IPS-18c (cell line): ENCODE measurements at regions not wholly inside any gene's neighbourhood (a gene's known extent, or its start where the extent isn't known, plus 50 kb on each side); places are given as distances from the start of the nearest gene placed in this dataset.
"Not testable (repeated sequence)": the region's sequence is repeated elsewhere in the genome, so short reads cannot be mapped to it uniquely, and the experiment has no call there.

ENCODE experiments used
- H3K4me3 ChIP-seq: 2 replicates; pipeline ENCODE4 v1.7.0; 2013; ENCODE audit warnings: low read depth, mild to moderate bottlenecking, low read length, moderate library complexity; ENCODE audit not compliant: insufficient read depth
- H3K9me3 ChIP-seq: one replicate; pipeline ENCODE4 v1.6.1; 2013; ENCODE audit warnings: mild to moderate bottlenecking, low read length, moderate library complexity; ENCODE audit not compliant: control insufficient read depth, insufficient read depth

GRCh38 chr6:97978855-97979271 lies 695.8 kb upstream of the MMS22L start:
- Histone ChIP-seq H3K4me3 (peak overlapping the region; percentile 6; the same call in 1 of the 2 replicates), H3K9me3 (no peaks in the 10 kb centered on the region)

GRCh38 chr6:97979285-97979684 lies 696.3 kb upstream of the MMS22L start:
- H3K4me3 ChIP-seq, result peak overlapping the region; percentile 6; the same call in 1 of the 2 replicates

GRCh38 chr6:97989451-97989850 lies 706.4 kb upstream of the MMS22L start:
- Histone ChIP-seq H3K4me3 (no peak overlapping the region), H3K9me3 (no peaks in the 10 kb centered on the region)

More at GRCh38 chr6:97979285-97979684, 696.3 kb upstream of the MMS22L start:
- H3K9me3 ChIP-seq, result not testable (repeated sequence)

GRCh38 chr6:97995158-97995557 lies 712.1 kb upstream of the MMS22L start:
- no peak overlapping the region for H3K4me3 ChIP-seq
- H3K9me3 ChIP-seq, result no peaks in the 10 kb centered on the region

- H3K4me3 ChIP-seq, result no peak overlapping the region
- no peaks in the 10 kb centered on the region for H3K9me3 ChIP-seq
Observed at GRCh38 chr6:98002678-98003077, 719.7 kb upstream of the MMS22L start.

GRCh38 chr6:98014442-98015201 lies 731.6 kb upstream of the MMS22L start:
- H3K4me3 ChIP-seq, result no peak overlapping the region

GRCh38 chr6:98016565-98016964 lies 733.5 kb upstream of the MMS22L start:
- H3K4me3 ChIP-seq, result no peak overlapping the region
- H3K9me3 ChIP-seq, result no peaks in the 10 kb centered on the region

More at GRCh38 chr6:98014442-98015201, 731.6 kb upstream of the MMS22L start:
- no peaks in the 10 kb centered on the region for H3K9me3 ChIP-seq

GRCh38 chr6:98020222-98020621 lies 737.2 kb upstream of the MMS22L start:
- Histone ChIP-seq H3K9me3 (no peaks in the 10 kb centered on the region), H3K4me3 (no peak overlapping the region)

GRCh38 chr6:98024359-98024758 lies 741.3 kb upstream of the MMS22L start:
- no peaks in the 10 kb centered on the region for H3K9me3 ChIP-seq
- H3K4me3 ChIP-seq, result no peak overlapping the region

GRCh38 chr6:98027898-98028297 lies 744.9 kb upstream of the MMS22L start:
- no peak overlapping the region for H3K4me3 ChIP-seq
- H3K9me3 ChIP-seq, result no peaks in the 10 kb centered on the region

GRCh38 chr6:98033617-98034016 lies 750.6 kb upstream of the MMS22L start:
- Histone ChIP-seq H3K4me3 (no peak overlapping the region), H3K9me3 (no peaks in the 10 kb centered on the region)

GRCh38 chr6:98036344-98036923 lies 753.4 kb upstream of the MMS22L start:
- no peaks in the 10 kb centered on the region for H3K9me3 ChIP-seq
- no peak overlapping the region for H3K4me3 ChIP-seq

- Histone ChIP-seq H3K4me3 (no peak overlapping the region), H3K9me3 (no peaks in the 10 kb centered on the region)
Observed at GRCh38 chr6:98037571-98037970, 754.6 kb upstream of the MMS22L start.

- H3K4me3 ChIP-seq, result no peak overlapping the region
- no peaks in the 10 kb centered on the region for H3K9me3 ChIP-seq
Observed at GRCh38 chr6:98039443-98039842, 756.4 kb upstream of the MMS22L start.

GRCh38 chr6:98039904-98040607 lies 757.0 kb upstream of the MMS22L start:
- H3K4me3 ChIP-seq, result no peak overlapping the region
- H3K9me3 ChIP-seq, result no peaks in the 10 kb centered on the region

- no peaks in the 10 kb centered on the region for H3K9me3 ChIP-seq
Observed at GRCh38 chr6:98041056-98041455, 758.0 kb upstream of the MMS22L start.

GRCh38 chr6:98041921-98042320 lies 758.9 kb upstream of the MMS22L start:
- Histone ChIP-seq H3K9me3 (no peaks in the 10 kb centered on the region), H3K4me3 (no peak overlapping the region)

More at GRCh38 chr6:98041056-98041455, 758.0 kb upstream of the MMS22L start:
- H3K4me3 ChIP-seq, result no peak overlapping the region

- no peaks in the 10 kb centered on the region for H3K9me3 ChIP-seq
- H3K4me3 ChIP-seq, result no peak overlapping the region
Observed at GRCh38 chr6:98044151-98044561, 761.1 kb upstream of the MMS22L start.
